H9 (cell line): ENCODE measurements at regions not wholly inside any gene's neighbourhood (a gene's known extent, or its start where the extent isn't known, plus 50 kb on each side); places are given as distances from the start of the nearest gene placed in this dataset.

Source experiments
- DNase-seq: peaks from one replicate; pipeline ENCODE4 v3.0.0-alpha.2; 2017
- H2AFZ ChIP-seq: one replicate; pipeline ENCODE4 v1.6.1; 2013; ENCODE audit warnings: mild to moderate bottlenecking, low read length, control low read depth, moderate library complexity
- H2AK5ac ChIP-seq: 2 replicates; pipeline ENCODE4 v1.6.1; 2013; ENCODE audit warnings: low read length, control low read depth, mixed read lengths; ENCODE audit not compliant: insufficient read length
- H2BK120ac ChIP-seq: one replicate; pipeline ENCODE4 v1.6.1; 2013; ENCODE audit warnings: low read depth, mild to moderate bottlenecking, low read length, control low read depth, inconsistent platforms; ENCODE audit not compliant: poor library complexity, severe bottlenecking
- H2BK12ac ChIP-seq: 2 replicates; pipeline ENCODE4 v1.6.1; 2013; ENCODE audit warnings: low read length, control low read depth, mixed read lengths, low read depth; ENCODE audit not compliant: insufficient read length
- H2BK15ac ChIP-seq: 2 replicates; pipeline ENCODE4 v1.6.1; 2013; ENCODE audit warnings: low read depth, low read length, control low read depth
- H2BK20ac ChIP-seq: one replicate; pipeline ENCODE4 v1.6.1; 2013; ENCODE audit warnings: low read depth, mild to moderate bottlenecking, low read length, control low read depth, inconsistent platforms; ENCODE audit not compliant: poor library complexity, severe bottlenecking
- H2BK5ac ChIP-seq: 2 replicates; pipeline ENCODE4 v1.6.1; 2013; ENCODE audit warnings: low read length, control low read depth, mixed read lengths; ENCODE audit not compliant: insufficient read length
- H3K14ac ChIP-seq: 2 replicates; pipeline ENCODE4 v1.6.1; 2013; ENCODE audit warnings: low read length, control low read depth; ENCODE audit not compliant: insufficient read depth
- H3K18ac ChIP-seq: 2 replicates; pipeline ENCODE4 v1.6.1; 2013; ENCODE audit warnings: low read depth, mild to moderate bottlenecking, mixed read lengths, low read length, control low read depth; ENCODE audit not compliant: insufficient read length
- H3K23ac ChIP-seq: 2 replicates; pipeline ENCODE4 v1.6.1; 2013; ENCODE audit warnings: low read length, control low read depth, mixed read lengths, low read depth; ENCODE audit not compliant: insufficient read length
- H3K23me2 ChIP-seq: 2 replicates; pipeline ENCODE4 v1.6.1; 2013; ENCODE audit warnings: low read depth, mild to moderate bottlenecking, mixed read lengths, low read length, control low read depth; ENCODE audit not compliant: insufficient read length, poor library complexity, severe bottlenecking
- H3K27ac ChIP-seq: 2 replicates; pipeline ENCODE4 v1.5.1; 2013; ENCODE audit warnings: low read length, control low read depth, mixed read lengths, low read depth; ENCODE audit not compliant: insufficient read length
- H3K27me3 ChIP-seq: 2 replicates; pipeline ENCODE4 v1.6.1; 2013; ENCODE audit warnings: low read length, control low read depth, inconsistent platforms; ENCODE audit not compliant: insufficient read depth
- H3K4ac ChIP-seq: 2 replicates; pipeline ENCODE4 v1.6.1; 2013; ENCODE audit warnings: low read depth, mild to moderate bottlenecking, control low read depth, inconsistent platforms, low read length, moderate library complexity
- H3K4me1 ChIP-seq: 2 replicates; pipeline ENCODE4 v1.6.1; 2013; ENCODE audit warnings: low read length, control low read depth, inconsistent platforms; ENCODE audit not compliant: insufficient read depth
- H3K4me2 ChIP-seq: 2 replicates; pipeline ENCODE4 v1.6.1; 2013; ENCODE audit warnings: low read length, control low read depth, mixed read lengths; ENCODE audit not compliant: insufficient read length, insufficient read depth
- H3K56ac ChIP-seq: 2 replicates; pipeline ENCODE4 v1.6.1; 2013; ENCODE audit warnings: low read depth, mild to moderate bottlenecking, mixed read lengths, low read length, control low read depth; ENCODE audit not compliant: insufficient read length
- H3K79me1 ChIP-seq: 2 replicates; pipeline ENCODE4 v1.6.1; 2013; ENCODE audit warnings: low read depth, mild to moderate bottlenecking, moderate library complexity, low read length, control low read depth, inconsistent platforms; ENCODE audit not compliant: insufficient read depth, poor library complexity, severe bottlenecking
- H3K79me2 ChIP-seq: 2 replicates; pipeline ENCODE4 v1.6.1; 2013; ENCODE audit warnings: low read length, control low read depth, inconsistent platforms; ENCODE audit not compliant: insufficient read depth
- H3K9ac ChIP-seq: 2 replicates; pipeline ENCODE4 v1.6.1; 2013; ENCODE audit warnings: low read length, control low read depth, mixed read lengths; ENCODE audit not compliant: insufficient read length; ENCODE audit errors: extremely low read depth
- H3K9me3 ChIP-seq: one replicate; pipeline ENCODE4 v1.6.1; 2013; ENCODE audit warnings: low read depth, low read length, inconsistent platforms; ENCODE audit not compliant: control insufficient read depth
- H3T11ph ChIP-seq: one replicate; pipeline ENCODE4 v1.6.1; 2013; ENCODE audit warnings: mild to moderate bottlenecking, low read length, control low read depth, inconsistent platforms
- H4K20me1 ChIP-seq: one replicate; pipeline ENCODE4 v1.6.1; 2013; ENCODE audit not compliant: control insufficient read depth, insufficient read length, insufficient read depth
- H4K5ac ChIP-seq: 2 replicates; pipeline ENCODE4 v1.6.1; 2013; ENCODE audit warnings: low read depth, mild to moderate bottlenecking, mixed read lengths, low read length, control low read depth; ENCODE audit not compliant: insufficient read length
- H4K8ac ChIP-seq: replicated peaks from 2 replicates; pipeline ENCODE4 v1.6.1; 2013; ENCODE audit warnings: low read length, control low read depth, mixed read lengths, low read depth; ENCODE audit not compliant: insufficient read length
- H4K91ac ChIP-seq: 2 replicates; pipeline ENCODE4 v1.6.1; 2013; ENCODE audit warnings: low read depth, mild to moderate bottlenecking, moderate library complexity, mixed read lengths, low read length, control low read depth; ENCODE audit not compliant: insufficient read length
- H3K27ac Mint-ChIP-seq, 3 experiments: 2 replicates in 2 of 3; 3 replicates in 1 of 3; pipeline ENCODE4 v1.8.0; 2020 to 2021; ENCODE audit warnings: mixed read lengths in 3 of 3, mild to moderate bottlenecking in 1 of 3, moderate library complexity in 1 of 3
- H3K27me3 Mint-ChIP-seq: 2 replicates; pipeline ENCODE4 v1.8.0; 2021; ENCODE audit warnings: low read depth, mild to moderate bottlenecking, moderate library complexity, mixed read lengths
- H3K36me3 Mint-ChIP-seq, 3 experiments: 2 replicates in 2 of 3; 3 replicates in 1 of 3; pipeline ENCODE4 v1.8.0; 2020 to 2021; ENCODE audit warnings: low read depth in 3 of 3, mixed read lengths in 3 of 3; ENCODE audit not compliant: insufficient read depth in 1 of 3
- H3K4me1 Mint-ChIP-seq, 2 experiments: 2 replicates each; pipeline ENCODE4 v1.8.0; 2020; ENCODE audit warnings: mixed read lengths in 2 of 2
- H3K4me3 Mint-ChIP-seq, 2 experiments: 2 replicates in 1 of 2; 3 replicates in 1 of 2; pipeline ENCODE4 v1.8.0; 2020 to 2021; ENCODE audit warnings: mild to moderate bottlenecking in 2 of 2, mixed read lengths in 2 of 2, moderate library complexity in 1 of 2
- H3K9me3 Mint-ChIP-seq, 2 experiments: 2 replicates in 1 of 2; 3 replicates in 1 of 2; pipeline ENCODE4 v1.8.0; 2020; ENCODE audit warnings: mild to moderate bottlenecking in 2 of 2, mixed read lengths in 2 of 2, moderate library complexity in 1 of 2
- WGBS: extraction: QIAGEN DNeasy Blood & Tissue Kit; methylation state at CpG from one replicate; pipeline ENCODE4 v1.1.7; 2013; ENCODE audit warnings: missing lambda C conversion rate, low lambda C conversion rate, mixed read lengths; ENCODE audit not compliant: insufficient read length; ENCODE audit errors: extremely low coverage; 5-methylcytosine and 5-hydroxymethylcytosine counted together
- TF ChIP-seq, protein P1 (sequence below): fragments of 200-600 bp; sonication (generic); conservative IDR thresholded peaks from 3 replicates; pipeline ENCODE4 v1.8.0; 2021; ENCODE audit warnings: antibody characterized with exemption, mild to moderate bottlenecking

DNA sequence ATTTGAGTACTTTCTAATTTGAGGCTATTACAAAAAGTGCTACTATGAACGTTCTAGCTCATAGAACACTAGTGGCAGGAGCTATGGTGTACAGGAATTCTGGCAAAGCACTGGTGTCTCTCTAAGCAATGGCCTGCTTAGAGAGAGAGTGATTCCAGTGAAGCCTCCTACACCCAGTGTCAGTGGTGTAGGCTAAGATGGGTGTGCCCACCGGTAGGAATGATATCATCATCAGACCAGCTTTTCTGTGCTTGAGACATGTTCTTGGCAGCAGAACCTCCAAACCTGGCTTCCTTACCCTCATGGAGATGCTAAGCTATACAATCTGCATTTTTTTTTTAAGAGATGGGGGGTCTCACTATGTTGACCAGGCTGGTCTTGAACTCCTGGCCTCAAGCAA is 370.3 kb downstream of the SOX9 start:
- Histone ChIP-seq H4K8ac (no peak overlapping the region), H2BK20ac (no peak overlapping the region), H2BK5ac (no peak overlapping the region), H4K20me1 (no peaks in the 10 kb centered on the region), H3K4me2 (no peak overlapping the region), H3K56ac (no peak overlapping the region), H2AK5ac (no peak overlapping the region), H3K14ac (no peak overlapping the region), H3K79me2 (no peaks in the 10 kb centered on the region), H2AFZ (no peak overlapping the region), H3K27ac (no peak overlapping the region), H3K4me1 (no peaks in the 10 kb centered on the region), H2BK15ac (no peak overlapping the region), H3K27me3 (no peaks in the 10 kb centered on the region), H3K18ac (no peak overlapping the region), H3K79me1 (no peaks in the 10 kb centered on the region), H3K9me3 (no peaks in the 10 kb centered on the region), H4K5ac (no peak overlapping the region), H3K9ac (no peak overlapping the region), H3K23ac (no peak overlapping the region), H2BK120ac (no peak overlapping the region), H2BK12ac (no peak overlapping the region), H4K91ac (no peak overlapping the region), H3K4ac (no peak overlapping the region), H3K23me2 (no peaks in the 10 kb centered on the region), H3T11ph (no peak overlapping the region)
- no peak overlapping the region for H3K4me3 Mint-ChIP-seq
- no peak overlapping the region for H3K27ac Mint-ChIP-seq
- no peaks in the 10 kb centered on the region; a peak in 1 of 7 replicates for H3K36me3 Mint-ChIP-seq
- DNase-seq: no peak
- no CpG with 5 or more reads among the region's 2 CpGs for WGBS
- peaks cover 13 to 16% of the 10 kb centered on the region in 2 experiments for H3K4me1 Mint-ChIP-seq
- peaks cover 3% of the 10 kb centered on the region for H3K27me3 Mint-ChIP-seq
- TF ChIP-seq, protein P1, sequence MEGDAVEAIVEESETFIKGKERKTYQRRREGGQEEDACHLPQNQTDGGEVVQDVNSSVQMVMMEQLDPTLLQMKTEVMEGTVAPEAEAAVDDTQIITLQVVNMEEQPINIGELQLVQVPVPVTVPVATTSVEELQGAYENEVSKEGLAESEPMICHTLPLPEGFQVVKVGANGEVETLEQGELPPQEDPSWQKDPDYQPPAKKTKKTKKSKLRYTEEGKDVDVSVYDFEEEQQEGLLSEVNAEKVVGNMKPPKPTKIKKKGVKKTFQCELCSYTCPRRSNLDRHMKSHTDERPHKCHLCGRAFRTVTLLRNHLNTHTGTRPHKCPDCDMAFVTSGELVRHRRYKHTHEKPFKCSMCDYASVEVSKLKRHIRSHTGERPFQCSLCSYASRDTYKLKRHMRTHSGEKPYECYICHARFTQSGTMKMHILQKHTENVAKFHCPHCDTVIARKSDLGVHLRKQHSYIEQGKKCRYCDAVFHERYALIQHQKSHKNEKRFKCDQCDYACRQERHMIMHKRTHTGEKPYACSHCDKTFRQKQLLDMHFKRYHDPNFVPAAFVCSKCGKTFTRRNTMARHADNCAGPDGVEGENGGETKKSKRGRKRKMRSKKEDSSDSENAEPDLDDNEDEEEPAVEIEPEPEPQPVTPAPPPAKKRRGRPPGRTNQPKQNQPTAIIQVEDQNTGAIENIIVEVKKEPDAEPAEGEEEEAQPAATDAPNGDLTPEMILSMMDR: no peak
- H3K9me3 Mint-ChIP-seq: no peaks in the 10 kb centered on the region; a peak in 1 of 5 replicates
